GM18867 (cell line): ENCODE measurements at regions not wholly inside any gene's neighbourhood (a gene's known extent, or its start where the extent isn't known, plus 50 kb on each side); places are given as distances from the start of the nearest gene placed in this dataset.
"Not testable (repeated sequence)": the region's sequence is repeated elsewhere in the genome, so short reads cannot be mapped to it uniquely, and the experiment has no call there.

ENCODE experiments used
- ATAC-seq: cut with Tn5 transposase; IDR thresholded peaks from one replicate; pipeline ENCODE4 v1.9.1; 2021; ENCODE audit warnings: mild to moderate bottlenecking, moderate library complexity; ENCODE audit not compliant: unreplicated experiment

GRCh38 chr18:10164271-10165071 is 250.7 kb downstream of the VAPA start:
- no peak for ATAC-seq

DNA sequence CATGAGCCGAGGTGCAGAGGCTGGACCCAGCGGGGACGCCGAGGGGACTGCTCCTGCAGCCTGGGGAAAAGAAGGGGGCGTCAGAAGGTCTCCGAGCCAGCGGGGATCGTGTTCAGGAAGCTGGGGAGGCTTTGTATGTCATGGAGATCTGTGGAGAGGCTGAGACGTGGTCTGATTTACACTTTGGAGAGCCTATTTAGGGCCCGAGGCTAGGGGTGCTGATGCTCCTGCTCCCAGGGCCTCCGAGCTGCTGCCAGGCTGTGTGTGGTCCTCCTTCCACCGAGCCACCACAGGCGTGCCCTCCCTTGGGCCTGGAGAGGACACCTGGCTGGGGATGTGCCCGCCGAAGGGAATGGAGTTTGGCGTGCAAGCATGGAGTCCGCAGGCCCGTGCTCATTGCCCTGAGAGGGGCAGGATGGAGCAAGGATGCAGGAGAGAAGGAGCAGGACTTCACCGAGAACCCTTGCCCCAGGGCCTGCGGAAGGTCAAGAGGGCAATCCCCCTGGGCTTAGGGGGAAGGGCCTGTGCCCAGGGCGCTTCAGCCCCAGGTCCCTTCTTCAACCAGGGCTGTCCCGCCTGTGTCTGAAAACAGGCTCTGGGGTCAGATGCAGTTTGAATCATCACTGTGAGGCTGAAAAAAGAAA is 252.5 kb downstream of the VAPA start:
- ATAC-seq: no peak

- ATAC-seq: no peak
Observed at GRCh38 chr18:10167759-10168158, 253.9 kb downstream of the VAPA start.

DNA sequence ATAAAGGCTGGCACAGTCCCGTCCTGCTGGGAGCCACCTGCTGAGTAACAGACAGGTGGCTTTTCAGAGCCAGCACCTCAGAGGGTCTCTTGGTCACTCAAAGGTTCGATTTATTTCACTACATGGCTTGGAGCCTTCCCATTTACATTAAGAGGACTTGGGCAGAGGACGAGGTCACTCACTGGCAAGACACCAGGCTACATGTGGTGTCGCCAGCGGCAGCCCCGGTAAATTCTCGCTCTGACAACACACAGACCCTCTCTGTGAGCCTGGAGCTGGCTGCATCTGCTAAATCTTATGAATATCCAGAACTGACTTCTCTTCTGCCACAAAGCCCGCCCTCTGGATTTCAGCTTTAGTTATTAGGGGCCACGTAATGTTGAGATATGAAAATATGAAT is 254.7 kb downstream of the VAPA start:
- no peak for ATAC-seq

DNA sequence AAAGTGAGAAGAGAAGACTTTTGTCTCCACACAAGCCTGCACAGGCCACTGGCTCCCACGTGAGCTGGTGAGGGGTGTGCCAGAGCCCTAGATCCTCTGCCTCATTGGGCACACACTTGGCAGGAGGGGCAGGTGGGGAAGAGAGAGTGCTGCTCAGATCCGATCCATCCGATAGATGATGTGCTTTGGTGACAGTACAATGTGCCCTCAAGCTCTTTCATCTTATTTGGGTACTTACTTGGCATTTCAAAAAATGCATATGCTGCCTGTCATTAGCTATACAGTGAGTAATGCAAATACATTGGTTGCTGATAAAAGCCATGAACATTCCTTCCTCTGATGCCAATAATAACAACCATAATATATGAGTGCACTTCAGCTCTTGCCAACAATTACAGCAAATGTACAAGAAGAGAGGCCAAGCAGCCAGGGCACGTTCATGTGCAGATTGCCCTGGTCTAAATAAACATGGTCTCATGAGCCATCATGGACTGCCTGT is 255.3 kb downstream of the VAPA start:
- no peak for ATAC-seq

- ATAC-seq: no peak
Observed at GRCh38 chr18:10169814-10170213, 256.0 kb downstream of the VAPA start.

- no peak for ATAC-seq
Observed at GRCh38 chr18:10170375-10170774, 256.6 kb downstream of the VAPA start.

GRCh38 chr18:10175333-10175732 is 261.5 kb downstream of the VAPA start:
- not testable (repeated sequence) for ATAC-seq

DNA sequence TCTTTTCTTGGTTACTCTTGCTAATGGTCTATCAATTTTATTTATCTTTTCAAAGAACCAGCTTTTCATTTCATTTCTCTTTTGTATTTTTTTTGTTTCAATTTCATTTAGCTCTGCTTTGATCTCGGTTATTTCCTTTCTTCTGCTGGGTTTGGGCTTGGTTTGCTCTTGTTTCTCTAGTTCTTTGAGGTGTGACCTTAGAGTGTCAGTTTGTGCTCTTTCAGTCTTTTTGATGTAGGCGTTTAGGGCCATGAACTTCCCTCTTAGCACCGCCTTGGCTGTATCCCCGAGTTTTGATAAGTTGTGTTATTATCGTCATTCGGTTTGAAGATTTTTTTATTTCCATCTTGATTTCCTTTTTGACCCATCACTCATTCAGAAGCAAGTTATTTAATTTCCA is 265.5 kb downstream of the VAPA start:
- ATAC-seq: not testable (repeated sequence)

- ATAC-seq: no peak
Observed at GRCh38 chr18:10182009-10182624, 268.3 kb downstream of the VAPA start.

DNA sequence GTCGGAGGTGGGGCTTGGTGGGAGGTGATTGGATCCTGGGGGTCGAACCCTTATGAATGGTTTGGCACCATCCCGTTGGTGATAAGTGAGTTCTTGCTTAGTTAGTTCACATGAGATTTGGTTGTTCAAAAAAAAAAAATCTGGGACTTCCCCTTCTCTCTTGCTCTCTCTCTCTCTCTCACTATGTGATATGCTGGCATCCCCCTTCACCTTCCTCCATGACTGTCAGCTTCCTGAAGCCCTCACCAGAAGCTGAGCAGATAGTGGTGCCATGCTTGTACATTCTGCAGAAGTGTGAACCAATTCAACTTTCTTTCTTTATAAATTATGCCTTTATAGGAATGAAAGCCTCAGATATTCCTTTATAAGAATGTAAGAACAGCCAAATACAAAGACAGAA is 269.7 kb upstream of the APCDD1 start:
- ATAC-seq: no peak

- no peak for ATAC-seq
Observed at GRCh38 chr18:10188971-10189810, 265.2 kb upstream of the APCDD1 start.

GRCh38 chr18:10190564-10190963 is 263.9 kb upstream of the APCDD1 start:
- no peak for ATAC-seq

DNA sequence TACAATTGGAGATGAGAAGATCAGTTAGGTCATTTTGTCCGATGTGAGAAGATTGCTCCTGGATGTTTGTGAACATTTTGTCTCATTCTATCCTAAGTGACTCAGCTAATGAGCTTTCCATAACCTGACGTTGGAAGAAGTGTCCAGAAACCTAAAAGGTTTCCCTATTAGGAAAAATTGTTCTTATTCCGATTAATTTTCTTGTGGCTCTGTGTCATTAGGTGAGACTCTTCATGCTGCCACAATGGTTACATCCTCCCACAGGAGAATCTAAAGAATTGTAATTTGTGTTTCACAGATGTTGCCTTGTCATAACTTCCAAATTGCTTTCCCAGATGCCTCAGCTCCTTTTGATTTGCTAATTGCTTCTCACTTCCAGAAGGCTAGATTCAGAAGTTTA is 261.0 kb upstream of the APCDD1 start:
- ATAC-seq: no peak

GRCh38 chr18:10194592-10194991 is 259.8 kb upstream of the APCDD1 start:
- no peak for ATAC-seq

DNA sequence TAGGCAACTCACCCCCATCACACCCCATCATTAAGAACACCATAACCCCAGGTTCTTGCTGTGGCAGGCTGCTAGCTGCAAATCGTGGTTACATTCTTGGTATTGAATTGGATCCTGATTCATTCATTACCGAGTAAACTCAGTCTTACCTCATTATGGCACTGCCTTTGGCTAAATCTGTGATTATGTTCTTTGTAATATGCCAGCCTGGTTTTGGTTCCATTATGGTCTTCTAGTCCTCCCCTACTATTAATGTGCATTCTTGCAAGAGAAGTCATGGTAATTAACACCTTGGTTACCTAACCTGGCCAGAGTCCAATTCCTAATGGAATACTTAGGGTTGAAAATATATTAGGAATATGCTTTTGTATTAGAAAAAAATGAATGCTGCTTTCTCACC is 258.9 kb upstream of the APCDD1 start:
- ATAC-seq: no peak

- no peak for ATAC-seq
Observed at GRCh38 chr18:10197097-10197496, 257.3 kb upstream of the APCDD1 start.

GRCh38 chr18:10201226-10201625 is 253.2 kb upstream of the APCDD1 start:
- no peak for ATAC-seq

- ATAC-seq: no peak
Observed at GRCh38 chr18:10201659-10202058, 252.8 kb upstream of the APCDD1 start.

- ATAC-seq: no peak
Observed at GRCh38 chr18:10202845-10203321, 251.6 kb upstream of the APCDD1 start.

DNA sequence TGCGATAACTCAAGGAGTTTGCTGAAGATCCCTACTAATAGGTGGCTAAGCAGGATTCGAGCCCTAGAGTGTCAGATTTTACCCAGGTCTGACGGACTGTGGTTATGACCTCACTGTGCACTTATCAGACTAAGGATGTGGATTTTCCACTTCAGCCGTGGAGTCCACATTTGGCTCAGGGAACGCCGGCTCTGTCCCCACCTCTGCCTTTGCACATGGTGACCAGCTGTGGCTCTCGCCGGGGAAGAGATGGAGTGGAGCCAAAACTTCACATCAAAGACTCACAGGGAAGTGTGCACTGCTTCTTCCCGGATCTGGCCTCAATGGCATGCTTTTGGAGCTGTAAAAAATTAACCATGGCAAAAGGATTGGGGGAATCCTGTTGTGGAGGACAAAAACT is 249.3 kb upstream of the APCDD1 start:
- ATAC-seq: no peak
